Endothelial cell of umbilical vein (primary cell): ENCODE measurements at regions not wholly inside any gene's neighbourhood (a gene's known extent, or its start where the extent isn't known, plus 50 kb on each side); places are given as distances from the start of the nearest gene placed in this dataset.

Source experiments
- CTCF ChIP-seq, 2 donors: IDR thresholded peaks; 1 replicate in 1 of 2; 2 replicates in 1 of 2; pipeline ENCODE4 v1.5.1; 2011; ENCODE audit warnings: low read length in 2 of 2, mild to moderate bottlenecking in 2 of 2, moderate library complexity in 2 of 2, control low read depth in 1 of 2, inconsistent platforms in 1 of 2, low read depth in 1 of 2; ENCODE audit not compliant: insufficient read depth in 1 of 2; ENCODE audit errors: extremely low read depth in 1 of 2
- EZH2 ChIP-seq: IDR thresholded peaks from 2 replicates; pipeline ENCODE4 v1.6.1; 2012; ENCODE audit warnings: borderline replicate concordance, low read depth, mild to moderate bottlenecking, moderate library complexity, low read length, inconsistent platforms; ENCODE audit not compliant: severe bottlenecking
- JUN ChIP-seq: IDR thresholded peaks from 2 replicates; pipeline ENCODE4 v1.6.1; 2011; ENCODE audit warnings: borderline replicate concordance, low read depth; ENCODE audit not compliant: insufficient read length, insufficient read depth
- MAX ChIP-seq: IDR thresholded peaks from 2 replicates; pipeline ENCODE4 v1.6.1; 2011; ENCODE audit not compliant: insufficient read depth, insufficient read length
- MYC ChIP-seq: IDR thresholded peaks from one replicate; pipeline ENCODE4 v1.6.1; 2011; ENCODE audit warnings: mild to moderate bottlenecking, low read depth, low read length
- POLR2A ChIP-seq: IDR thresholded peaks from 2 replicates; pipeline ENCODE4 v1.6.1; 2012; ENCODE audit warnings: low read depth, mild to moderate bottlenecking, control low read depth, low read length
- POLR2AphosphoS5 ChIP-seq: IDR thresholded peaks from 2 replicates; pipeline ENCODE4 v1.6.1; 2012; ENCODE audit warnings: low read depth, mild to moderate bottlenecking, control low read depth, low read length, moderate library complexity; ENCODE audit not compliant: insufficient read depth

GRCh38 chr6:155967322-155967721 is 511.7 kb upstream of the NOX3 start:
- no peak for TF ChIP-seq POLR2A
- no peak for TF ChIP-seq CTCF (IDR thresholded peaks at IDR 0.05; ENCODE audit: extremely low read depth in 1 of 2, insufficient read depth in 1 of 2, low read depth in 1 of 2, low read length in 2 of 2)
- no peak for TF ChIP-seq EZH2
- TF ChIP-seq JUN = no peak
- TF ChIP-seq MAX = no peak
- TF ChIP-seq POLR2AphosphoS5 = no peak
- TF ChIP-seq MYC = no peak
